GM10248 (cell line): ENCODE measurements at regions not wholly inside any gene's neighbourhood (a gene's known extent, or its start where the extent isn't known, plus 50 kb on each side); places are given as distances from the start of the nearest gene placed in this dataset.
"Not testable (repeated sequence)": the region's sequence is repeated elsewhere in the genome, so short reads cannot be mapped to it uniquely, and the experiment has no call there.

ENCODE experiments used
- CTCF ChIA-PET: fragments of 300-600 bp; sonication (Branson Sonifier 250); formaldehyde crosslinking; extraction: SDS; loops from one replicate; lab custom pipeline; 2021; ENCODE audit warnings: antibody characterized with exemption; lab: Yijun Ruan, JAX
- POLR2A ChIA-PET: fragments of 350-650 bp; sonication (Branson Sonifier 250); formaldehyde crosslinking; extraction: SDS; loops from one replicate; lab custom pipeline; 2020; ENCODE audit warnings: antibody characterized with exemption; lab: Yijun Ruan, JAX
- DNase-seq: peaks from one replicate; pipeline ENCODE4 v3.0.0; 2012; ENCODE audit errors: extremely low spot score
- CTCF ChIP-seq: IDR thresholded peaks from 2 replicates; pipeline ENCODE4 v1.5.1; 2012; ENCODE audit warnings: mild to moderate bottlenecking, low read depth; ENCODE audit errors: extremely low read depth, missing control alignments, control extremely low read depth

GRCh38 chr6:115511771-115512170 is 548.9 kb downstream of the FRK start:
- ChIA-PET POLR2A (no interaction called here), CTCF (no interaction called here)
- TF ChIP-seq CTCF: no peak
- DNase-seq: no peak

GRCh38 chr6:115502432-115502831 is 558.3 kb downstream of the FRK start:
- POLR2A ChIA-PET, DNase-seq, CTCF ChIA-PET: not testable (repeated sequence)

GRCh38 chr6:115495184-115495583 is 565.5 kb downstream of the FRK start:
- POLR2A ChIA-PET: no interaction called here
- DNase-seq: no peak
- CTCF ChIA-PET: no interaction called here
- no peak for TF ChIP-seq CTCF

- CTCF ChIA-PET: interaction anchor here (1.0 to 1.2 kb wide), 2 partner anchors 15 to 19 kb away, joined by 3 to 4 read pairs; no protein-coding TSS in a partner anchor
- no peak for TF ChIP-seq CTCF
- no peak for DNase-seq
- POLR2A ChIA-PET: no interaction called here
Measured at GRCh38 chr6:115487331-115487730, 573.4 kb downstream of the FRK start.

GRCh38 chr6:115485400-115485799 is 575.3 kb downstream of the FRK start:
- no peak for DNase-seq
- POLR2A ChIA-PET: no interaction called here
- CTCF ChIA-PET: no interaction called here
- TF ChIP-seq CTCF: no peak

- CTCF ChIA-PET, DNase-seq, POLR2A ChIA-PET: not testable (repeated sequence)
Measured at GRCh38 chr6:115480543-115480942, 580.1 kb downstream of the FRK start.

- no peak for DNase-seq
- no peak for TF ChIP-seq CTCF
- ChIA-PET POLR2A (no interaction called here), CTCF (no interaction called here)
Measured at GRCh38 chr6:115474443-115475041, 586.1 kb downstream of the FRK start.

GRCh38 chr6:115468272-115469005 is 592.3 kb downstream of the FRK start:
- ChIA-PET CTCF (interaction anchor here (1.7 kb wide), 1 partner anchor 19 kb away, joined by 4 read pairs; no protein-coding TSS in a partner anchor), POLR2A (no interaction called here)
- no peak for DNase-seq
- no peak for TF ChIP-seq CTCF
